ENCODE measurements at regions not wholly inside any gene's neighbourhood (a gene's known extent, or its start where the extent isn't known, plus 50 kb on each side); places are given as distances from the start of the nearest gene placed in this dataset.
"Not testable (repeated sequence)": the region's sequence is repeated elsewhere in the genome, so short reads cannot be mapped to it uniquely, and the experiment has no call there.

GRCh38 chr1:146314449-146315246, 85.8 kb upstream of the NOTCH2NLA start:
- DNase-seq: not testable (repeated sequence)

DNA sequence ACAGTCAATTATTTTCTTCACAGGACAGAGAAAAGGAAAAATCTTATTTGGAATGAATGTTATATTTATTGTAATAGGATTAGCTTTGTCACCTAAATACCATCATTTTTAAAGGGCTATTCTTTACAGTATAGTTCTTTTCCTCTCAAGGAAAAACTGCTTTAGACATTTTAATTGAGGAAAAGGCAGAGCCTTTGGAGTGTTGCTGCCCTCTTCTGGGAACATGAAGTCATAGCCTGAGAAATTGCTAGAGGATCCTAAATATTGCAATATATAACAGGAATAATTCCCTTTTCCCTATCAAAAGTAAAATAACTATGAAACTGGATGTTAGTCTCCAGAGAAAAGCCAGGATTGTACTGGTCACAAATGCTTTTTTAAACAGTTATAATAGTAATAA, 81.8 kb upstream of the NOTCH2NLA start:
- not testable (repeated sequence) for DNase-seq

GRCh38 chr1:146309427-146309826, 80.6 kb upstream of the NOTCH2NLA start:
- not testable (repeated sequence) for DNase-seq

GRCh38 chr1:146308892-146309291, 80.1 kb upstream of the NOTCH2NLA start:
- DNase-seq: not testable (repeated sequence)

DNA sequence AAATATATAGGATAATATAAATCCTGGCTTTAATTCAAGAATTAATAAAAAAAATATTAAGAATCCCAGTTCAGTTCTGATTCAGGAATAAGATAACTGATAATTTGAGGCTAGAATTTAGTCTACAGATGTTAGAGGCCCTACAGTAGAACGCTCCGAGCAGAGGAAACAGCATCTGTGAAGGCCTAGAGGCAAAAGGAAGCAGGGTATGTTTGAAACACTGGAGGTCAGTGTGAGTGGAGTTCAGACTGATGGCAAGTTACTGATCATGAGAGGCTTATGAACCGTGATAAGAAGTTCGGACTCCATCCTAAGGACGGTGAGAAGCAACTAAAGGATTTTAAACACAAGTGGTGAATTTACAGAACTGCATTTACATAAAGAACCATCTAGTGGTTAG, 79.3 kb upstream of the NOTCH2NLA start:
- DNase-seq: not testable (repeated sequence)

- DNase-seq: not testable (repeated sequence)
Observed at GRCh38 chr1:146307632-146308031, 78.8 kb upstream of the NOTCH2NLA start.

- not testable (repeated sequence) for DNase-seq
Observed at GRCh38 chr1:146306651-146307050, 77.8 kb upstream of the NOTCH2NLA start.

DNA sequence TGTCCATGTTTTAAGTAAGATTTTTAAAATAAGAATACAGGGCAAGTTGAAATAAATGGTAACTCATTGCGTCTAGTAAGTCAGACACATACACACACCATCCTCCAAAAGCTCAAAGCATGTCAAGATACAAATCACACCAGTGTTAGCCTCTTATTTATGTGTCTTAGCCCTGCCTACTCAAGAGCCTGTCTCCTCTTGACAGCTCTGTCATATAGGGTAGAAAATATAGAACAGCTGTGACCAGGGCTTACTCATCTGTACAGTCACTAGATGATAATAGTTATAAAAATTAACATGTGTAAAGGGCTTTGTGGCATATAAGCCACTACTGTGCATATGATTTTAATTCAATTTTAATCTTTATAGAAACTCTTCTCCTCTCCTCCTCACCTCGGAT, 76.6 kb upstream of the NOTCH2NLA start:
- DNase-seq: not testable (repeated sequence)

DNA sequence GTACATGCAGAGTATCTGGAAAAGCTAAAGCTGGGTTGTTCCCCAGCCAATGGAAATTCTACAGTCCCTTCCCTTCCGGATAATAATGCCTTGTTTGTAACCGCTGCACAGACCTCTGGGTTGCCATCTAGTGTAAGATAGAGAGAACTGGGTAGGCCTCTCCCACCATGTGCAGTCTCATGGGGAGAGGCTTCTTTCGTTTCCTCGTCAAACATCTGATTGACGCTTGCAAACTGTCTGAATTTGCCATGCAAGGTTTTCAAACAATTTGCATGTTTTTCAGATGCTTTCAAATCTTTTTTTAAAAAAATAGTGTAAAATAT, 69.7 kb upstream of the NOTCH2NLA start:
- not testable (repeated sequence) for DNase-seq

DNA sequence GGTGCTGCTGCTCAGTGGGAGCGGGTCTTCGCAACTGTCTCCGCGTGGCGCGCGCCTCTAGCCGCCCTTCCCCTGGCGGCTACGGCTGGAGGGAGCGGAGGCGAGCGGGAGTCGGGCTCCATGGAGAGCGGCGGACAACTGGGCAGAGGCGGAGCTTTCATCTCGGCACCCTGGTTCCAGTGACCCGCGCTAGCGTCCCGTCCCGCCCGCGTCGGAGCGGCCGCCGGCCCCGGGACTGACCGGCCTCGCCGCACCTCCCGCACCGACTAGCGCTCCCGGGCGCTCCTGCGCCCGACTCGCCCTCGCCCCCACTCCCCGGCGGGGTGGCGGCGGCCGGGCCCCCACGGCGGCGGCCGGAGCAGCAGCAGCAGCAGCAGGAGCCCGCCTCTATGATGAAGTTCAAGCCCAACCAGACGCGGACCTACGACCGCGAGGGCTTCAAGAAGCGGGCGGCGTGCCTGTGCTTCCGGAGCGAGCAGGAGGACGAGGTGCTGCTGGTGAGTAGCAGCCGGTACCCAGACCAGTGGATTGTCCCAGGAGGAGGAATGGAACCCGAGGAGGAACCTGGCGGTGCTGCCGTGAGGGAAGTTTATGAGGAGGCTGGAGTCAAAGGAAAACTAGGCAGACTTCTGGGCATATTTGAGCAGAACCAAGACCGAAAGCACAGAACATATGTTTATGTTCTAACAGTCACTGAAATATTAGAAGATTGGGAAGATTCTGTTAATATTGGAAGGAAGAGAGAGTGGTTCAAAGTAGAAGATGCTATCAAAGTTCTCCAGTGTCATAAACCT, 69.2 kb upstream of the NOTCH2NLA start:
- DNase-seq: not testable (repeated sequence)

DNA sequence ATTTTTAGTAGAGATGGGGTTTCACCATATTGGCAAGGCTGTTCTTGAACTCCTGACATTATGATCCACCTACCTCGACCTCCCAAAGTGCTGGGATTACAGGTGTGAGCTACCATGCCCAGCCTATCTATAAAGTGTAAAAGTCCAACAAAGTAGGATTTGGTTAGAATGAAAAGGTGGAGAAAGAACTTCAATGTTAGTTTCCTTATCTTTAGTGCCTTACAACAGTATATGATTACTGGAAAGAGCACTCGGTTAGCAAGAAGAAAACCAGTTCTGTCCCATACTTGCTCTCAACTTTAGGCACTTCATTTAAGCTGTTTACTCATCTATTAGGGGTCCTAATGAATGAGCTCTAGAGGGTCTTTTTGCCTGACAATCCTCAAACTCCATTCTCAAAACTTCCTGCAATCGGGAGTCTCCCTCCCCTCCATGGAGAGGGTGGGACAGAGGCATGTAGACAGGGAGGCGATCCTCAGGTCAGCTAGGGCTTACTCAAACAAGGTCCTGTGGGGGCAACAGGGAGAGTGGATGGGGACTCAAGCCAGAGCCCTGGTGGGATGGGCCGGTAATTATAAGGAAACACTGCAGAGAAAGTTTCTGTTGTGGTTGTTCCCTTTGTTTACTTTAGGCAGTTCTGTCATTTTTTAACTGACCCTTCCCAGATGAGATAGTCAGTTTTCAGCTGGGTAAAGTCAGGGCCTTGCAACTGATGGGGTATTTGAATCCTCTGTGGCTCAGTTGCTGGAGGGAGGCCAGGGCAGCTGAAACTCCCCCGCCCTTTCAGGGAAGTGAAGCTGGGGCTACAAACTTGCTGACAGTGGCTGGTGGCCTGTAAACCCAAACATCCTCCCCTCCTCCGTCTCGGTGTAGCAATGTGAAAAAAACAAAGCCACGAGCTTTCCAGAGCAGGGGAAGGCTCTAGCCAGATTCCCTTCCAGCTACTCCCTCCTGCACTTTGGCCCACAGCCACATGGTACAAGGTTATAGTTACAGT, 64.4 kb upstream of the NOTCH2NLA start:
- not testable (repeated sequence) for DNase-seq

GRCh38 chr1:146292424-146292823, 63.6 kb upstream of the NOTCH2NLA start:
- DNase-seq: not testable (repeated sequence)

DNA sequence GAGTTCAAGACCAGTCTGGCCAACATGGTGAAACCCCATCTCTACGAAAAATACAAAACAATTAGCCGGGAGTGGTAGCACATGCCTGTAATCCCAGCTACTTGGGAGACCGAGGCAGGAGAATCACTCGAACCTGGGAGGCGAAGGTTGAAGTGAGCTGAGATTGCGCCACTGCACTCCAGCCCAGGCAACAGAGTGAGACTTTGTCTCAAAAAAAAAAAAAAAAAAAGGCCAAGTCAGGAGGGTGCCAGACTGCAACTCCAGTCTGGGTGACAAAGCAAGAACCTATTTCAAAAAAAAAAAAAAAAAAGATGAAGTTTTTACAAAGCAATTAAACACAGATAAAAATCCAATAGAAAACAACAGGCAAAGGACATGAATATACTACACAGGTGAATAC, 59.1 kb upstream of the NOTCH2NLA start:
- not testable (repeated sequence) for DNase-seq

GRCh38 chr1:146284760-146285159, 55.9 kb upstream of the NOTCH2NLA start:
- not testable (repeated sequence) for DNase-seq

DNA sequence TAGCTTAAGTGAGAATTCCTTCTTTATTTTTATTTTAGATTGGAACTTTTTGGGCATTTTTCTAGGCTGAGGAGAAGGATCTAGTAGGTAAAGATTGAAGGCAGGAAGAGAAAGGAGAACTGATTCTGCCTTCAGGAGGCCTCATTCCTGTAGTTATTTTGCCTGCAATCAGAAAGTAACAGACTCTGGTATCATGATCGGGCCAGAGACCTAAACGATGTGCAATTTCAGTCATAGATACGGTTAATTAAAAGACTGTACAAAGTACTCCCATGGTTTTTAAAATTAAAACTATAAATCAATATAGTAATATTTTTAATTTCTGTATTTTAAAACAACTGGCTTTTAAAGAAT, 54.7 kb upstream of the NOTCH2NLA start:
- not testable (repeated sequence) for DNase-seq

DNA sequence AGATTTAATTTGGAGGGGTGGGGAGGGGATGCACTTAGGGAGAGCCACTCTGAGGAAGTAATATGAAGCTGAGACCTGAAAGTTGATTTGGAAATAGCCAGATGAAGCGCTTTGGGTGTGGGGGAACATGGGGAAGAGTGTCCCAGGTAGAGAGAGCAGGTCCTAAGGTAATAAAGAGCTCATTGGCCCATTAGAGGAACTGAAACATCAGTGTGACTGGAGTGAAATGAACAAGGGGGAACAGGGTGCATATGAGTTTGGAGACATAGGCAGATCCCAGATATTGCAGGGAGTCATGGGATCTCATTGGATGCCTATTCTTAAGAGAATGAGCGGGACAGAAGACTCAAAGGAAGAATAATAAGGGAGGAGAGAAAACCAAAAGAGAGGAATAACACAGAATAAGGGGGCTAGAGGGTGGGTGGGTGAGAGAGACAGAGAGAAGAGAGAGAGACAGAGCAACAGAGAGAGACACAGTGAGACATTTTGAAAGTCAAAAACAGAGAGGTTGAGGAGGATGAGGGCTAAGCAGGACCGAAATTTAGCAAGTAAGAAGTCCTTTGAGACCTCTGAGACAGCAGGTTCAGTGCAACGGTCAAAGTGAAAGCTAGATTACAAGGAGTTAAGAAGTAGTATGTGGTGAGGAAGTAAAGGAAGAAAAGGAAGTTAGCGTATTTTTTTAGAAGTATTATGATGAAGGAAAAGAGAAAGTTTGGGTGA, 54.1 kb upstream of the NOTCH2NLA start:
- not testable (repeated sequence) for DNase-seq

GRCh38 chr1:146281522-146281921, 52.7 kb upstream of the NOTCH2NLA start:
- not testable (repeated sequence) for DNase-seq

DNA sequence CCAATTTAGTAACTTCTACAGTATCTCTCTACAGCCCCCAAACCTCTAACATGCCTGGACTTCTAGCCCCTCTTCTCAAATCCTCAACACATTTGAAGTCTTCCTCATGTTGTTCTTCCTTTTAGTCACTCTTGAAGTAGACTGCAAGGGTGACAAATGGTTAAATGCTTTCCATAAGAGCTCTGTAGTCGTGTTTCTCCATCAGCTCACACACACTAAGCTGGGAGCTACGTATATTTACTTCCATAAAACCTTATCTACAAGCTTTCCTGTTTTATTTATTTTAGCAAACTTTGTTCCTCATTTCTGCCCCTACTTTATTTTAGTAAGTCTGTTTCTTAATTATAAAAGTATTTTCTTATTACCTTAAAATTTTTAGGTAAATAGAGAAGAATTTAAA, 49.9 kb upstream of the NOTCH2NLA start:
- not testable (repeated sequence) for DNase-seq

All from activated T-cell treated with anti-CD3 and anti-CD28 coated beads, Interleukin-2, amount 50 U/mL, for 1 hour (primary cell).